ENCODE measurements at regions not wholly inside any gene's neighbourhood (a gene's known extent, or its start where the extent isn't known, plus 50 kb on each side); places are given as distances from the start of the nearest gene placed in this dataset.
"Not testable (repeated sequence)": the region's sequence is repeated elsewhere in the genome, so short reads cannot be mapped to it uniquely, and the experiment has no call there.

DNA sequence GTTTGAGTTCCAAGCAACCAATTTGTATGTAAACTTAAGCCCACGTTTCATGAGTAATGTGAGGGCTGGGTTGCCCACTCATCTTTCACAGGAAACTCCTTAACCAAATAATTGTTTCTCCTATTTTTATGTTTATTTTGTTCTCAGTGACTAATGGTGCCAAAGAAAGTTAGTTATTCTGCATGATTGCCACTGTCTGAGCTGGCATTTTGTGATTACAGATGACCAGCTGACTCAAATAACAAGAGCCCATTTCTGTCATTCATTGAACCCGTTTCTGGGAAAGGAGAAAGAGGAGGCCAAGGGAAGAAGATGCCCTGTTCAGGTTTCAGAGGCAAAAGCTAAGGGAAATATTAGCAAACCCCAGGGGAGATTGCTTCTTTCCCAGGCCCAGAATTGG, 186.9 kb upstream of the MYO3A start:
- Mint-ChIP-seq H3K36me3 (ENCODE audit: low read depth) (no peaks in the 10 kb centered on the region), H3K27me3 (ENCODE audit: low read depth) (no peaks in the 10 kb centered on the region), H3K4me1 (ENCODE audit: low read depth) (no peaks in the 10 kb centered on the region), H3K9me3 (no peaks in the 10 kb centered on the region), H3K4me3 (no peak overlapping the region), H3K27ac (no peak overlapping the region)

DNA sequence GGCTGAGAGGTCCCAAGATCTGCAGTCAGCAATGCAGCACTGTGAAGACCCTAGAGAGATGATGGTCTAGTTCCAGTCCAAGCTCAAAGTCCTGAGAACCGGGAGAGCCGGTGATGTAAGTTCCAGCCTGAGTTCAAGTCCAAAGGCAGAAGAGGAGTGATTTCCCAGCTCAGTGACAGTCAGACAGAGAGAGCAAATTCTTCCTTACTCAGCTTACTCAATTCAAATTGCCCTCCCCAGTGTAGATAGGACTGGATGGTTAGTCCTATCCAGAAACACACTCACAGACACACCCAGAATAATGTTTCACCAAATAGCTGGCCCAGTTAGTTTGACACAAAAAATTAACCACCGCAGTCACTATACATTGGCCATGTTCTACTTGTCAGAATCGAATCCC, 185.5 kb upstream of the MYO3A start:
- H3K4me3 Mint-ChIP-seq = no peak overlapping the region
- no peaks in the 10 kb centered on the region for H3K36me3 Mint-ChIP-seq (ENCODE audit: low read depth)
- H3K4me1 Mint-ChIP-seq (ENCODE audit: low read depth) = no peaks in the 10 kb centered on the region
- H3K27me3 Mint-ChIP-seq (ENCODE audit: low read depth) = no peaks in the 10 kb centered on the region
- no peak overlapping the region for H3K27ac Mint-ChIP-seq
- H3K9me3 Mint-ChIP-seq = no peaks in the 10 kb centered on the region

DNA sequence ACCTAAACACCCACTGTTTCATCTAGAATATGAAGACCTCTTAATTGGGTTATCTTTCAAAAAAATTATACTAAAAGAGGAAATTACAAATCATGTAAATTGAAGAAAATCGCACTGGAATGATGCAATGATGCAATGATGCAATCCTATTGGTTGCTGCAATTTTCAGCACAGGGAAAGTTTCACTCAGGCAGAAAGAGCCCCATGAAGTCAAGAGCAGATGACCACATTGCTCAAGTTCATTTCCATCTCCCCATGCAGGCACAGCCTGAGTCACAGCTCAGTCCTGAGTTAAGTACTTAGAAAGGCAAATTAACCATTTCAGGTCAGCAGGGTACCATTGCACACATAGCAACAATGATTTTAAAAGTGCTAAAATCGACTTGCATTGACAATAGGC, 180.3 kb upstream of the MYO3A start:
- Mint-ChIP-seq H3K27me3 (ENCODE audit: low read depth) (no peaks in the 10 kb centered on the region), H3K4me1 (ENCODE audit: low read depth) (peaks cover 1% of the 10 kb centered on the region), H3K27ac (no peak overlapping the region), H3K9me3 (no peaks in the 10 kb centered on the region), H3K4me3 (no peak overlapping the region), H3K36me3 (ENCODE audit: low read depth) (no peaks in the 10 kb centered on the region)

DNA sequence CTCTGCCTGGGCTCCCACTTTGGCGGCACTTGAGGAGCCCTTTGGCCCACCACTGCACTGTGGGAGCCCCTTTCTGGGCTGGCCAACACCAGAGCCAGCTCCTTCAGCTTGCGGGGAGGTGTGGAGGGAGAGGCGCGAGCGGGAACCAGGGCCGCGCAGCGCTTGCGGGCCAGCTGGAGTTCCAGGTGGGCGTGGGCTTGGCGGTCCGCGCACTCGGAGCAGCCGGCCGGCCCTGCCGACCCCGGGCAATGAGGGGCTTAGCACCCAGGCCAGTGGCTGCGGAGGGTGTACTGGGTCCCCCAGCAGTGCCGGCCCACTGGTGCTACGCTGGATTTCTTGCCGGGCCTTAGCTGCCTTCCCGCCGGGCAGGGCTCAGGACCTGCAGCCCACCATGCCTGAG, 178.2 kb upstream of the MYO3A start:
- not testable (repeated sequence) for H3K36me3 Mint-ChIP-seq (ENCODE audit: low read depth); H3K27ac Mint-ChIP-seq; H3K27me3 Mint-ChIP-seq (ENCODE audit: low read depth); H3K4me3 Mint-ChIP-seq; H3K9me3 Mint-ChIP-seq; H3K4me1 Mint-ChIP-seq (ENCODE audit: low read depth)

DNA sequence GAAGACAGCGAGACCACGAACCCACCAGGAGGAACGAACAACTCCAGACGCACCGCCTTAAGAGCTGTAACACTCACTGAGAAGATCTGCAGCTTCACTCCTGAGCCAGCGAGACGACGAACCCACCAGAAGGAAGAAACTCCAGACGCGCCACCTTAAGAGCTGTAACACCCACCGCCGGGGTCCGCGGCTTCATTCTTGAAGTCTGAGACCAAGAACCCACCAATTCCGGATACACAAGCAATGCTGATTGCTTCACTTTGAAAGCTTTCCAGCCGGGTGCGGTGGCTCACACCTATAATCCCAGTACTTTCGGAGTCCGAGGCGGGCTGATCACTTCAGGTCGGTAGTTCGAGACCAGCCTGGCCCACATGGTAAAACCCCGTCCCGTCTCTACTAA, 177.2 kb upstream of the MYO3A start:
- Mint-ChIP-seq H3K27me3 (ENCODE audit: low read depth) (no peaks in the 10 kb centered on the region), H3K4me1 (ENCODE audit: low read depth) (peaks cover 1% of the 10 kb centered on the region), H3K9me3 (no peaks in the 10 kb centered on the region), H3K36me3 (ENCODE audit: low read depth) (no peaks in the 10 kb centered on the region), H3K4me3 (no peak overlapping the region), H3K27ac (no peak overlapping the region)

DNA sequence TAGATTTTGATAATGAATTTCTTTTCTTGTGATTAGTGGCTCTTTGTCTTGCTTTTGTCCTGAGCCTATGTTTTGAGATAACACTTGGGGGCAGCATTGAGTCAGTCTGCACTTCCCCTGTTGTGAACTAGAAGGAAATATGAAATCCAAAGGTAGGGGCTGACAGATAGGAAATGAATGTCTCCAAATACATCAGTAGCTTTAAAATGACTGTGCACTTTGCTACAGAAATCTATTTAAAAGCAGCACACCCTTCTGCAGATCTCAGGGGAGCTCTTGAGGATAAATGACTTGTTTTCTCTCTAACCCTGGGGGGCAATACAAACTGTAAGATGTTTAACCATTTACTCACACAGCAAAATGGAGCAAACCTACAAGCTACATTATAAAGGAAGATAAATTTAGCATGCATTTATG, 176.0 kb upstream of the MYO3A start:
- Mint-ChIP-seq H3K4me3 (no peak overlapping the region), H3K4me1 (ENCODE audit: low read depth) (peaks cover 1% of the 10 kb centered on the region), H3K36me3 (ENCODE audit: low read depth) (no peaks in the 10 kb centered on the region), H3K27ac (no peak overlapping the region), H3K27me3 (ENCODE audit: low read depth) (no peaks in the 10 kb centered on the region), H3K9me3 (no peaks in the 10 kb centered on the region)

DNA sequence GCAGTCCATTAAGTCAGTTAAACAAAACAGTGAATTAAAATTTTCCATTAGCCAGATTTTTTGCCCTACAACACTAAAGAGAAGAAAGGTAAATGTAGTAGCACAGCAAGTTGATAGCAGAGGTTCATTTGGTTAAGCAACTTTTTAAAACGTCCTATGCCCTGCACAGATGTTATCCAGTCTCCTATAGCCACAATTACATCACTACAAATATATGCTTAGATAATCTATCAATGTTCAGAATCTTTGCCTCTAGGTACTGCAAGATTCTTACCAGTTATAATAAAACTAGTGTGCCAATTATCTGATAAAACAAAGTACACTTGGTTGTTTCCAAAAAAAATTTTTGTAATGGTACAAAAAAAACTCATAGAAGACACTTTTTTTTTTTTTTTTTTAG, 175.5 kb upstream of the MYO3A start:
- Mint-ChIP-seq H3K36me3 (ENCODE audit: low read depth) (no peaks in the 10 kb centered on the region), H3K27ac (no peak overlapping the region)

DNA sequence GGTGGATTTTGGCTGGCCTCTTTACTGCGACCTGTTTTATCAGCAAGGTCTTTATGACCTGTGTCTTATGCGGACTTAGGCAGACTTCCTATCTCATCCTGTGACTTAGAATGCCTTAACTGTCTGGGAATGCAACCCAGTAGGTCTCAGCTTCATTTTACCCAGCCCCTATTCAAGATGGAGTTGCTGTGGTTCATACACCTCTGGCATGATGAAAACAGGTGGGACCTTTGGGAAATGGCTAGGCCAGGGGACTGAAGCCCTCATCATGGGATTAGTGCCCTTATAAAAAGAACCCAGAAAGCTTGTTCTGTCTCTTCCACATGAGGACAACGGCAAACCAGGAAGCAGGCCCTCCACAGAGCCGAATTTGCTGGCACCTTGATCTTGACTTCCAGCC, 172.1 kb upstream of the MYO3A start:
- Mint-ChIP-seq H3K36me3 (ENCODE audit: low read depth) (no peaks in the 10 kb centered on the region), H3K4me3 (no peak overlapping the region), H3K4me1 (ENCODE audit: low read depth) (no peaks in the 10 kb centered on the region), H3K27ac (no peak overlapping the region), H3K27me3 (ENCODE audit: low read depth) (peaks cover 10% of the 10 kb centered on the region), H3K9me3 (no peaks in the 10 kb centered on the region)

More for the DNA sequence above, 175.5 kb upstream of the MYO3A start:
- Mint-ChIP-seq H3K4me3 (no peak overlapping the region), H3K27me3 (ENCODE audit: low read depth) (no peaks in the 10 kb centered on the region), H3K9me3 (no peaks in the 10 kb centered on the region), H3K4me1 (ENCODE audit: low read depth) (peaks cover 1% of the 10 kb centered on the region)

GRCh38 chr10:25766213-25766612, 167.8 kb upstream of the MYO3A start:
- H3K27me3 Mint-ChIP-seq (ENCODE audit: low read depth) = peaks cover 16% of the 10 kb centered on the region
- H3K9me3 Mint-ChIP-seq = no peaks in the 10 kb centered on the region
- no peaks in the 10 kb centered on the region for H3K36me3 Mint-ChIP-seq (ENCODE audit: low read depth)
- no peak overlapping the region for H3K27ac Mint-ChIP-seq
- H3K4me1 Mint-ChIP-seq (ENCODE audit: low read depth) = no peaks in the 10 kb centered on the region
- no peak overlapping the region for H3K4me3 Mint-ChIP-seq

- H3K4me1 Mint-ChIP-seq (ENCODE audit: low read depth) = no peaks in the 10 kb centered on the region
These were observed 167.3 kb upstream of the MYO3A start for GRCh38 chr10:25766687-25767221.

DNA sequence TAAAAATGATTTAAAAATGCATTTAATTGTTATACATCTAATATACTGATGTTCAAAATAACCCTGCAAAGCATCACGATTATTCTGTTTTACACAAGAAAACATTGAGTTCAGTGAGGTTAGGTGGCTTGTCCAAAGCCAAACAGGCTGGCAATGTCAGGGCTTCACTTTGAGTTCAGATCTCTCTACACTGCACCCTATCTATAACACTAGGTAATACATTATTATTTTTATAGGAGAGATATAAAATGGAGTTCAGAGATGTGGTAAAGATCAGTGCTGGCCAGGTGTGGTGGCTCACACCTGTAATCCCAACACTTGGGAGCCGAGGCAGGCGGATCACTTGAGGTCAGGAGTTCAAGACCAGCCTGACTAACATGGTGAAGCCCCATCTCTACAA, 165.9 kb upstream of the MYO3A start:
- H3K4me1 Mint-ChIP-seq (ENCODE audit: low read depth) = no peaks in the 10 kb centered on the region
- no peaks in the 10 kb centered on the region for H3K36me3 Mint-ChIP-seq (ENCODE audit: low read depth)
- no peak overlapping the region for H3K4me3 Mint-ChIP-seq
- H3K27ac Mint-ChIP-seq = no peak overlapping the region
- H3K27me3 Mint-ChIP-seq (ENCODE audit: low read depth) = peaks cover 16% of the 10 kb centered on the region
- no peaks in the 10 kb centered on the region for H3K9me3 Mint-ChIP-seq

More at GRCh38 chr10:25766687-25767221, 167.3 kb upstream of the MYO3A start:
- H3K4me3 Mint-ChIP-seq = no peak overlapping the region
- H3K27me3 Mint-ChIP-seq (ENCODE audit: low read depth) = peaks cover 16% of the 10 kb centered on the region
- no peaks in the 10 kb centered on the region for H3K9me3 Mint-ChIP-seq
- H3K36me3 Mint-ChIP-seq (ENCODE audit: low read depth) = no peaks in the 10 kb centered on the region
- no peak overlapping the region for H3K27ac Mint-ChIP-seq

GRCh38 chr10:25778646-25779045, 155.4 kb upstream of the MYO3A start:
- no peaks in the 10 kb centered on the region for H3K27me3 Mint-ChIP-seq (ENCODE audit: low read depth)
- H3K36me3 Mint-ChIP-seq (ENCODE audit: low read depth) = no peaks in the 10 kb centered on the region
- no peaks in the 10 kb centered on the region for H3K4me1 Mint-ChIP-seq (ENCODE audit: low read depth)
- no peaks in the 10 kb centered on the region for H3K9me3 Mint-ChIP-seq
- H3K27ac Mint-ChIP-seq = no peak overlapping the region
- no peak overlapping the region for H3K4me3 Mint-ChIP-seq

- no peak overlapping the region for H3K27ac Mint-ChIP-seq
- no peaks in the 10 kb centered on the region for H3K27me3 Mint-ChIP-seq (ENCODE audit: low read depth)
- no peaks in the 10 kb centered on the region for H3K36me3 Mint-ChIP-seq (ENCODE audit: low read depth)
- H3K9me3 Mint-ChIP-seq = no peaks in the 10 kb centered on the region
- no peak overlapping the region for H3K4me3 Mint-ChIP-seq
- no peaks in the 10 kb centered on the region for H3K4me1 Mint-ChIP-seq (ENCODE audit: low read depth)
These were observed 147.9 kb upstream of the MYO3A start for GRCh38 chr10:25786161-25786560.

- no peak overlapping the region for H3K4me3 Mint-ChIP-seq
- no peak overlapping the region for H3K27ac Mint-ChIP-seq
- H3K27me3 Mint-ChIP-seq (ENCODE audit: low read depth) = no peaks in the 10 kb centered on the region
- H3K36me3 Mint-ChIP-seq (ENCODE audit: low read depth) = no peaks in the 10 kb centered on the region
- H3K4me1 Mint-ChIP-seq (ENCODE audit: low read depth) = no peaks in the 10 kb centered on the region
- no peaks in the 10 kb centered on the region for H3K9me3 Mint-ChIP-seq
These were observed 147.1 kb upstream of the MYO3A start for GRCh38 chr10:25786899-25787298.

GRCh38 chr10:25797888-25798429, 136.1 kb upstream of the MYO3A start:
- Mint-ChIP-seq H3K4me3 (no peak overlapping the region), H3K9me3 (no peaks in the 10 kb centered on the region)

GRCh38 chr10:25804505-25804904, 129.5 kb upstream of the MYO3A start:
- H3K9me3 Mint-ChIP-seq = no peaks in the 10 kb centered on the region
- H3K27me3 Mint-ChIP-seq (ENCODE audit: low read depth) = no peaks in the 10 kb centered on the region
- no peak overlapping the region for H3K27ac Mint-ChIP-seq
- H3K4me3 Mint-ChIP-seq = no peak overlapping the region
- H3K4me1 Mint-ChIP-seq (ENCODE audit: low read depth) = no peaks in the 10 kb centered on the region
- no peaks in the 10 kb centered on the region for H3K36me3 Mint-ChIP-seq (ENCODE audit: low read depth)

More at GRCh38 chr10:25797888-25798429, 136.1 kb upstream of the MYO3A start:
- Mint-ChIP-seq H3K27me3 (ENCODE audit: low read depth) (no peaks in the 10 kb centered on the region), H3K27ac (no peak overlapping the region), H3K4me1 (ENCODE audit: low read depth) (no peaks in the 10 kb centered on the region), H3K36me3 (ENCODE audit: low read depth) (no peaks in the 10 kb centered on the region)

Data from T-helper 1 cell treated with Interleukin-12 subunit alpha and Interleukin-12 subunit beta and Interleukin-4 antibody, amounts not matched to agents 30 μg/mL and 1 μg/mL, for 36 hours (primary cell).